IPS-15b (cell line): ENCODE measurements at regions not wholly inside any gene's neighbourhood (a gene's known extent, or its start where the extent isn't known, plus 50 kb on each side); places are given as distances from the start of the nearest gene placed in this dataset.

Source experiments
- H3K27me3 ChIP-seq: one replicate; pipeline ENCODE4 v1.6.1; 2013; ENCODE audit warnings: low read length; ENCODE audit not compliant: control insufficient read depth, insufficient read depth
- H3K36me3 ChIP-seq: one replicate; pipeline ENCODE4 v1.6.1; 2013; ENCODE audit warnings: low read length; ENCODE audit not compliant: control insufficient read depth, insufficient read depth
- H3K4me1 ChIP-seq: one replicate; pipeline ENCODE4 v1.6.1; 2013; ENCODE audit warnings: mild to moderate bottlenecking, low read length; ENCODE audit not compliant: control insufficient read depth, insufficient read depth
- H3K4me3 ChIP-seq: one replicate; pipeline ENCODE4 v1.5.1; 2013; ENCODE audit warnings: low read depth, low read length
- H3K9ac ChIP-seq: one replicate; pipeline ENCODE4 v1.6.1; 2013; ENCODE audit warnings: low read depth, mild to moderate bottlenecking, low read length
- H3K9me3 ChIP-seq: one replicate; pipeline ENCODE4 v1.6.1; 2013; ENCODE audit warnings: mild to moderate bottlenecking, low read length; ENCODE audit not compliant: control insufficient read depth, insufficient read depth

- Histone ChIP-seq H3K27me3 (no peaks in the 10 kb centered on the region), H3K9me3 (no peaks in the 10 kb centered on the region), H3K36me3 (no peaks in the 10 kb centered on the region), H3K4me3 (no peak overlapping the region), H3K9ac (no peak overlapping the region), H3K4me1 (no peaks in the 10 kb centered on the region)
Observed at GRCh38 chr10:62453274-62453673, 79.1 kb downstream of the ZNF365 start.

DNA sequence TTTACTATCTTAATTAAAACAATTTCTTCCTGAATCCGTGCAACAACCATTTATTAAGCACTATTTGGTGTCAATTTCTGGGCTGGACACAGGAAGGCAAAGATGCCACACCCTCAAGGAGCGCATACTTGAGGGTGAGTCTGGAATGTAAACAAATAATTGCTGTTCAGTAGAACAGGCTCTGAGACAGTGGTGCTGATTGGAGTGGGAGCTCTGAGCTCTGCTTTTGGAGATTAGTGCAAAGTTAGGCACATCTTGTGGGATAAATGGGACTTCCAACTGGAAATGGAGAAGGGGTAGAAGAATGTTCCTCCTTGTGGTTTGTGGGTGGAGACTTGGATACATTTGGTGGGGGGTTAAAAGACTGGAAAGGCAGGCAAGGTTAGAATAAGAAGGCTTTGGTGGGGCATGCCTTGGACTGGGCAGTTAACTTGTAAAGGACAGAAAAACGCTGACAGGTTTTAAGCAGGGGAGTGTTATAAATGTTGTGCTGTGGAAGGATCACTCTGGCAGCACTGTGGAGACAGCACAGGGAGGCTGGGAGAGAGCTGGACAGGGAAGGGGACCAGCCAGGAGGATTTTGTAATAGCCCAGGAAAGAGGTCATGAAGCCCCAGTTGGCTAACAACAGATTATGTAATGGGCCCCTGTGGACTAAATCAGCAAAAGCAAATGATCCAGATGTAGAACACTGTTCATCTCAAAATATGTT, 80.7 kb downstream of the ZNF365 start:
- no peak overlapping the region for H3K9ac ChIP-seq
- no peaks in the 10 kb centered on the region for H3K27me3 ChIP-seq
- H3K9me3 ChIP-seq: no peaks in the 10 kb centered on the region
- no peak overlapping the region for H3K4me3 ChIP-seq
- H3K36me3 ChIP-seq: no peaks in the 10 kb centered on the region
- H3K4me1 ChIP-seq: no peaks in the 10 kb centered on the region

GRCh38 chr10:62456611-62457101, 82.5 kb downstream of the ZNF365 start:
- H3K27me3 ChIP-seq: no peaks in the 10 kb centered on the region
- no peaks in the 10 kb centered on the region for H3K9me3 ChIP-seq
- no peak overlapping the region for H3K4me3 ChIP-seq
- no peaks in the 10 kb centered on the region for H3K36me3 ChIP-seq
- H3K4me1 ChIP-seq: no peaks in the 10 kb centered on the region
- no peak overlapping the region for H3K9ac ChIP-seq

DNA sequence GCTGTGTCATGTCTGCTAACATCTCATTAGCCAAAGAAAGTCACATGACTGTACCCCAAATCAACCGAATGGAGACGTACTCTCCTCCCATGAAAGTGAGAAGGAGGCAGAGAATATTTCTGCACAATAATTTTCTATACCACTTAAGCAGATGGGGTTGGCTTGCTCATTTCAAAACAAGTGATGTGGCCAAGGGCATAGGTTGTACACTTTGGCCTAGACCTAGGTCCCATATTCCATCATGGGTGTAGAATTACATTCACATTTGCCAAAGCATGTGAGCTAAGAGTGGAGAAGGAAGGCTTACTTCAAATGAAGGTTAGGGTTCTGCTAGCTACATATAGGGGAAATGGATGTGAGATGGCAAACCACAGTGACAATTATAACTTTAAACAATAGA, 83.0 kb downstream of the ZNF365 start:
- Histone ChIP-seq H3K9ac (no peak overlapping the region), H3K4me1 (no peaks in the 10 kb centered on the region), H3K9me3 (no peaks in the 10 kb centered on the region), H3K27me3 (no peaks in the 10 kb centered on the region), H3K4me3 (no peak overlapping the region), H3K36me3 (no peaks in the 10 kb centered on the region)

DNA sequence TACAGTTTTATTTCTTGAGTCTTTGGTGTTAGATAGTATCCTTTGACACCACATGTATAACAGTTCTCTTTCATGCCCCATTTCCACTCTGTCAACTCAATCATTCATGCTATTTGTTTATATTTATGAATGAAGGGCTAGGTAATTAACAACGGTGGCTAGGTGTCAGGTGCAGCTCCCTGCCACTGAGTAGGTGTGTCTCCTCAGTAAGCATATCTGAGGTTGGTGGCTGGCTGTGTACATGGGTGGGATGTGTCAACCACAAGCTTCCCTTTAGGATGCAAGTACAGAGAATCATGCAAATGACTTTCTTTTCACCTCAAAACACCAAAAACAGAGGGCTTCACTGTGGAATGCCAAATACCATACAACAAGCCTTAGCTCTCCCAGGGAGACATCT, 83.4 kb downstream of the ZNF365 start:
- Histone ChIP-seq H3K9ac (no peak overlapping the region), H3K4me1 (no peaks in the 10 kb centered on the region), H3K36me3 (no peaks in the 10 kb centered on the region), H3K27me3 (no peaks in the 10 kb centered on the region), H3K9me3 (no peaks in the 10 kb centered on the region), H3K4me3 (no peak overlapping the region)

- Histone ChIP-seq H3K9ac (no peak overlapping the region), H3K4me3 (no peak overlapping the region), H3K36me3 (no peaks in the 10 kb centered on the region), H3K9me3 (no peaks in the 10 kb centered on the region), H3K4me1 (no peaks in the 10 kb centered on the region), H3K27me3 (no peaks in the 10 kb centered on the region)
Observed at GRCh38 chr10:62459072-62459471, 84.9 kb downstream of the ZNF365 start.

- H3K4me3 ChIP-seq: no peak overlapping the region
- H3K4me1 ChIP-seq: no peaks in the 10 kb centered on the region
- no peaks in the 10 kb centered on the region for H3K27me3 ChIP-seq
- H3K9me3 ChIP-seq: no peaks in the 10 kb centered on the region
- no peaks in the 10 kb centered on the region for H3K36me3 ChIP-seq
- H3K9ac ChIP-seq: no peak overlapping the region
Observed at GRCh38 chr10:62459500-62459899, 85.3 kb downstream of the ZNF365 start.

- Histone ChIP-seq H3K36me3 (no peaks in the 10 kb centered on the region), H3K9me3 (no peaks in the 10 kb centered on the region), H3K27me3 (no peaks in the 10 kb centered on the region), H3K4me3 (no peak overlapping the region), H3K4me1 (no peaks in the 10 kb centered on the region), H3K9ac (no peak overlapping the region)
Observed at GRCh38 chr10:62460393-62460792, 86.2 kb downstream of the ZNF365 start.

DNA sequence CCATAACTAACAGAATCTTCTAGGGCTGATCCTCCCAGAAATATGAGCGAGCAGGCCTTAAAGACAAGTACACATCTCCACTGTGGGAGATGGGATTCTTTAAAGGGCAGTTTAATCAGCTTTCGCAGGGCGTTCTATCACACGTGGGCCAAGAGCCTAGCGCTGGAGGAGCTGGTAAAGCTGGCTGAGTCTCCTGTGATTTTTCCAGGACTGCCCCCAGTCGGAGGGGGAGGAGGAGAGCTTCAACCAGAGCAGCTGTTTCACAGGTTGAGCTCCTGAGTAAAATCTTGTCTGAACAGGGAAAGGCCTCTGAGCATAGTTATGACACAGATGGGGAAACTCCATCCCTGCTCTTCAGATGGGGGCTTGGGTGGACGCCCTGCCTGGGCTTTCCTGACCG, 87.0 kb downstream of the ZNF365 start:
- H3K9me3 ChIP-seq: no peaks in the 10 kb centered on the region
- no peaks in the 10 kb centered on the region for H3K27me3 ChIP-seq
- no peak overlapping the region for H3K9ac ChIP-seq
- H3K4me1 ChIP-seq: no peaks in the 10 kb centered on the region
- no peaks in the 10 kb centered on the region for H3K36me3 ChIP-seq
- no peak overlapping the region for H3K4me3 ChIP-seq

GRCh38 chr10:62462461-62462860, 88.3 kb downstream of the ZNF365 start:
- Histone ChIP-seq H3K9ac (no peak overlapping the region), H3K36me3 (no peaks in the 10 kb centered on the region), H3K4me3 (no peak overlapping the region), H3K4me1 (no peaks in the 10 kb centered on the region), H3K9me3 (no peaks in the 10 kb centered on the region), H3K27me3 (no peaks in the 10 kb centered on the region)

- no peaks in the 10 kb centered on the region for H3K4me1 ChIP-seq
Observed at GRCh38 chr10:62463364-62463763, 89.2 kb downstream of the ZNF365 start.

GRCh38 chr10:62464308-62464707, 90.1 kb downstream of the ZNF365 start:
- Histone ChIP-seq H3K4me3 (no peak overlapping the region), H3K27me3 (no peaks in the 10 kb centered on the region), H3K36me3 (no peaks in the 10 kb centered on the region), H3K9ac (no peak overlapping the region), H3K9me3 (no peaks in the 10 kb centered on the region), H3K4me1 (no peaks in the 10 kb centered on the region)

More at GRCh38 chr10:62463364-62463763, 89.2 kb downstream of the ZNF365 start:
- Histone ChIP-seq H3K9me3 (no peaks in the 10 kb centered on the region), H3K9ac (no peak overlapping the region), H3K4me3 (no peak overlapping the region), H3K27me3 (no peaks in the 10 kb centered on the region), H3K36me3 (no peaks in the 10 kb centered on the region)
